HepG2 (cell line): ENCODE measurements at regions not wholly inside any gene's neighbourhood (a gene's known extent, or its start where the extent isn't known, plus 50 kb on each side); places are given as distances from the start of the nearest gene placed in this dataset.
A peak's percentile ranks its signal among the peaks of the same experiment; 100 is the strongest.

ENCODE experiments used
- ATAC-seq: fragments of 200-7000 bp; cut with Tn5 transposase; 3 replicates; pipeline ENCODE4 v1.9.1; 2020; ENCODE audit warnings: mild to moderate bottlenecking, moderate library complexity
- BruUV-seq: library from RNA; stranded (reverse); fragments of 400-500 nt; replicated peaks from 2 replicates; lab custom pipeline; 2021; lab: Mats Ljungman, UMichigan
- CTCF ChIA-PET: fragments of 300-600 bp; formaldehyde crosslinking; extraction: SDS; loops from one replicate; lab custom pipeline; 2021; ENCODE audit warnings: low total read pairs, inconsistent platforms, low intra/inter-chr PET ratio; lab: Yijun Ruan, JAX
- POLR2A ChIA-PET: fragments of 350-600 bp; sonication (Branson Sonifier 250); formaldehyde crosslinking; loops from one replicate; lab custom pipeline; 2020; ENCODE audit warnings: antibody characterized with exemption, inconsistent platforms; lab: Yijun Ruan, JAX
- DNase-seq: peaks from one replicate; pipeline ENCODE4 v3.0.0-alpha.2; 2015; ENCODE audit warnings: low spot score
- FAIRE-seq: peaks from 3 replicates; lab custom pipeline; 2011; peaks lifted over from hg19 to GRCh38; lab: Jason Lieb, UNC
- H2AFZ ChIP-seq: one replicate; pipeline ENCODE4 v1.6.1; 2011; ENCODE audit warnings: low read length, inconsistent platforms
- H3K27ac ChIP-seq: fragments of 300-600 bp; 3 replicates; pipeline ENCODE4 v1.8.0; 2011; ENCODE audit warnings: mixed run types, mild to moderate bottlenecking, mixed read lengths, low read length, inconsistent platforms; ENCODE audit not compliant: insufficient read depth; ENCODE audit errors: extremely low read length
- H3K27me3 ChIP-seq, 2 experiments: fragments of 200-600 bp in 1 of 2; 2 replicates in 1 of 2; 3 replicates in 1 of 2; pipeline versions ENCODE4 v1.6.0 to v1.8.0; 2011; ENCODE audit warnings: low read length in 2 of 2, mild to moderate bottlenecking in 2 of 2, moderate library complexity in 2 of 2, inconsistent platforms in 1 of 2; ENCODE audit not compliant: insufficient read depth in 2 of 2, control insufficient read depth in 1 of 2
- H3K36me3 ChIP-seq, 2 experiments: fragments of 200-600 bp in 1 of 2; replicated peaks in 1 of 2; 2 replicates in 1 of 2; 3 replicates in 1 of 2; pipeline versions ENCODE4 v1.5.1 to v1.8.0; 2011; ENCODE audit warnings: low read length in 2 of 2, inconsistent platforms in 1 of 2; ENCODE audit not compliant: insufficient read depth in 2 of 2, control insufficient read depth in 1 of 2
- H3K4me1 ChIP-seq: 2 replicates; pipeline ENCODE4 v1.5.1; 2012; ENCODE audit warnings: low read length, inconsistent platforms; ENCODE audit not compliant: insufficient read depth
- H3K4me2 ChIP-seq: 2 replicates; pipeline ENCODE4 v1.6.0; 2011; ENCODE audit warnings: low read depth, low read length, inconsistent platforms
- H3K4me3 ChIP-seq, 3 experiments: fragments of 200-600 bp in 1 of 3; sonication (generic), shearing (Covaris generic) in 1 of 3; replicated peaks in 1 of 3; 2 replicates each; pipeline ENCODE4 v1.5.1; 2011 to 2016; ENCODE audit warnings: low read length in 3 of 3, inconsistent platforms in 2 of 3, low read depth in 2 of 3, mild to moderate bottlenecking in 2 of 3, control low read depth in 1 of 3, mixed read lengths in 1 of 3; ENCODE audit not compliant: insufficient read depth in 1 of 3
- H3K79me2 ChIP-seq: one replicate; pipeline ENCODE4 v1.6.1; 2011; ENCODE audit warnings: low read length, inconsistent platforms; ENCODE audit not compliant: insufficient read depth
- H3K9ac ChIP-seq: 2 replicates; pipeline ENCODE4 v1.6.0; 2011; ENCODE audit warnings: mild to moderate bottlenecking, low read depth, low read length, inconsistent platforms; ENCODE audit not compliant: insufficient read depth
- H3K9me3 ChIP-seq: 2 replicates; pipeline ENCODE4 v1.5.1; 2012; ENCODE audit warnings: mild to moderate bottlenecking, low read length
- H4K20me1 ChIP-seq: 2 replicates; pipeline ENCODE4 v1.6.0; 2011; ENCODE audit warnings: inconsistent platforms, mild to moderate bottlenecking, low read length, moderate library complexity; ENCODE audit not compliant: insufficient read depth
- HMGA1 ChIP-seq: sonication (generic); formaldehyde crosslinking; conservative IDR thresholded peaks from 2 replicates; pipeline ENCODE4 v1.4.0; 2020; ENCODE audit warnings: missing genetic modification reagents
- HNRNPK ChIP-seq: fragments of 200-400 bp; formaldehyde crosslinking; IDR thresholded peaks from 2 replicates; pipeline ENCODE4 v1.6.1; 2018; ENCODE audit warnings: low read length, low read depth, moderate library complexity, mild to moderate bottlenecking; ENCODE audit not compliant: poor library complexity, severe bottlenecking
- PCBP2 ChIP-seq: fragments of 200-400 bp; formaldehyde crosslinking; optimal IDR thresholded peaks from 2 replicates; pipeline ENCODE3; 2018; ENCODE audit warnings: low read length, low read depth; ENCODE audit not compliant: poor library complexity, severe bottlenecking
- SRSF1 ChIP-seq: fragments of 200-400 bp; formaldehyde crosslinking; optimal IDR thresholded peaks from 2 replicates; pipeline ENCODE3; 2017; ENCODE audit warnings: mild to moderate bottlenecking, low read depth, low read length, moderate library complexity
- TCF7 ChIP-seq: sonication (generic); IDR thresholded peaks from 2 replicates; pipeline ENCODE4 v1.6.1; 2016; ENCODE audit warnings: antibody characterized with exemption, low read depth
- THAP8 ChIP-seq: sonication (generic); formaldehyde crosslinking; IDR thresholded peaks from 2 replicates; pipeline ENCODE4 v1.5.1; 2020; ENCODE audit warnings: missing genetic modification reagents, mild to moderate bottlenecking, borderline replicate concordance
- ZSCAN5A ChIP-seq: sonication (generic); formaldehyde crosslinking; IDR thresholded peaks from 2 replicates; pipeline ENCODE4 v1.8.0; 2022; ENCODE audit warnings: mild to moderate bottlenecking, missing genetic modification reagents, borderline replicate concordance
- WGBS: methylation state at CpG from one replicate; pipeline ENCODE4 v1.1.6; 2017; ENCODE audit warnings: low lambda C conversion rate; 5-methylcytosine and 5-hydroxymethylcytosine counted together
- in situ Hi-C: cut with HindIII; loops from 2 replicates; pipeline ENCODE4 v1.10.0; 2017; ENCODE audit warnings: low pct_unique_long_range_greater_than_20kb; ENCODE audit not compliant: extremely low pct_ligation_motif_present
- intact Hi-C: fragments of 100-400 bp; cut with micrococcal nuclease; formaldehyde crosslinking; loops from one replicate; pipeline ENCODE4 v1.10.0; 2022; ENCODE audit not compliant: unreplicated experiment

GRCh38 chr20:60500038-60500701, 541.9 kb downstream of the CDH26 start:
- ATAC-seq (no peak), FAIRE-seq (no peak), DNase-seq (no peak)
- Histone ChIP-seq H3K36me3 (no peaks in the 10 kb centered on the region), H3K4me3 (no peak overlapping the region), H3K9ac (no peak overlapping the region), H3K27me3 (no peaks in the 10 kb centered on the region), H3K79me2 (no peaks in the 10 kb centered on the region), H3K27ac (no peak overlapping the region), H3K4me2 (no peak overlapping the region), H3K9me3 (peaks cover 73% of the 10 kb centered on the region), H3K4me1 (no peaks in the 10 kb centered on the region), H4K20me1 (no peaks in the 10 kb centered on the region)
- in situ Hi-C loops: no loop called here
- BruUV-seq: no TSS peak
- CTCF ChIA-PET: no interaction called here
- WGBS: 19% methylated on average over 4 of the region's 4 CpGs
- intact Hi-C loops: no loop called here
- TF ChIP-seq THAP8 (CRISPR knock-in tag): no peak
- no peak for TF ChIP-seq SRSF1
- TF ChIP-seq ZSCAN5A (CRISPR knock-in tag): no peak
- TF ChIP-seq TCF7: no peak
- peak; percentile 54 for TF ChIP-seq HNRNPK
- TF ChIP-seq HMGA1 (CRISPR knock-in tag): no peak
- peak; percentile 97 for TF ChIP-seq PCBP2
- TF ChIP-seq, all 625 proteins: peak for 2
- H2AFZ ChIP-seq: no peak overlapping the region
- POLR2A ChIA-PET: no interaction called here
